Stimulated activated CD4-positive, alpha-beta T cell treated with anti-CD3 and anti-CD28 coated beads, Interleukin-12 subunit alpha, Interleukin-12 subunit beta, amount 100 ng/mL, for 24 hours (primary cell): ENCODE measurements at regions not wholly inside any gene's neighbourhood (a gene's known extent, or its start where the extent isn't known, plus 50 kb on each side); places are given as distances from the start of the nearest gene placed in this dataset.

Experiments used
- DNase-seq, 2 experiments: peaks; one replicate each; pipeline ENCODE4 v3.0.0-alpha.2; 2020; ENCODE audit warnings: low read depth in 2 of 2

GRCh38 chr5:68928617-68929302, 165.1 kb upstream of the SLC30A5 start:
- no peak for DNase-seq

GRCh38 chr5:68930139-68930538, 163.7 kb upstream of the SLC30A5 start:
- no peak for DNase-seq

GRCh38 chr5:68932830-68933434, 160.9 kb upstream of the SLC30A5 start:
- peak in 1 of 2 experiments; percentile 1 for DNase-seq

GRCh38 chr5:68942169-68942568, 151.6 kb upstream of the SLC30A5 start:
- DNase-seq: no peak

- DNase-seq: no peak
Measured at GRCh38 chr5:68946728-68947127, 147.1 kb upstream of the SLC30A5 start.

- DNase-seq: no peak
Measured at GRCh38 chr5:68947986-68948385, 145.8 kb upstream of the SLC30A5 start.

GRCh38 chr5:68949256-68949655, 144.6 kb upstream of the SLC30A5 start:
- no peak for DNase-seq

- DNase-seq: no peak
Measured at GRCh38 chr5:68949711-68950110, 144.1 kb upstream of the SLC30A5 start.

GRCh38 chr5:68950125-68950524, 143.7 kb upstream of the SLC30A5 start:
- no peak for DNase-seq

GRCh38 chr5:68950930-68951329, 142.9 kb upstream of the SLC30A5 start:
- DNase-seq: no peak

- no peak for DNase-seq
Measured at GRCh38 chr5:68953231-68953874, 140.5 kb upstream of the SLC30A5 start.

GRCh38 chr5:68953875-68954617, 139.8 kb upstream of the SLC30A5 start:
- no peak for DNase-seq

GRCh38 chr5:68954618-68954910, 139.2 kb upstream of the SLC30A5 start:
- DNase-seq: no peak

GRCh38 chr5:68957591-68957990, 136.2 kb upstream of the SLC30A5 start:
- no peak for DNase-seq

- DNase-seq: no peak
Measured at GRCh38 chr5:68958428-68958827, 135.4 kb upstream of the SLC30A5 start.

- DNase-seq: no peak
Measured at GRCh38 chr5:68960456-68960855, 133.4 kb upstream of the SLC30A5 start.

GRCh38 chr5:68960961-68961360, 132.9 kb upstream of the SLC30A5 start:
- no peak for DNase-seq

- DNase-seq: no peak
Measured at GRCh38 chr5:68961762-68962161, 132.1 kb upstream of the SLC30A5 start.

- DNase-seq: peak in 1 of 2 experiments; percentile 1
Measured at GRCh38 chr5:68962757-68963484, 130.9 kb upstream of the SLC30A5 start.

- no peak for DNase-seq
Measured at GRCh38 chr5:68964679-68965078, 129.1 kb upstream of the SLC30A5 start.

GRCh38 chr5:68965926-68966325, 127.9 kb upstream of the SLC30A5 start:
- no peak for DNase-seq

GRCh38 chr5:68966596-68966995, 127.2 kb upstream of the SLC30A5 start:
- no peak for DNase-seq
